ENCODE measurements at regions not wholly inside any gene's neighbourhood (a gene's known extent, or its start where the extent isn't known, plus 50 kb on each side); places are given as distances from the start of the nearest gene placed in this dataset.
"Not testable (repeated sequence)": the region's sequence is repeated elsewhere in the genome, so short reads cannot be mapped to it uniquely, and the experiment has no call there.

DNA sequence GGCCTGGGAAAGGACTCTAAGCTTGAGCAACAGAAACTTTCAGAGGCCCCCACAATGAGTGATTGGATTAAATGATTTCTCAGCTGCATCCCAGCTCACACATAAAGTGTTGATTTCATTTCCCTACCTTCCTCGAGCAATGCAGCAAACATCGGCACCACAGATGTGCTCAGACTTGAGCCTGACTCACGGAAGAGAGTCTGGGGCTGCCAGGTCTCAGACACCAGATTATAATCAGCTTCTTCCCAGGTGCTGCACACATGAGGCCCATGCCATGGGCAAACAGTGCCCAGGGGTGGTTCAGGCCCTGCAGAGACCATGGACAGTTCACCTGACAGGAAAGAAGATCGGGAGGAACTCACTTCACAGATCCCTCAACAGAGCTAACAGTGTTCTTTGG, 226.6 kb upstream of the TENM4 start:
- no peak for DNase-seq

DNA sequence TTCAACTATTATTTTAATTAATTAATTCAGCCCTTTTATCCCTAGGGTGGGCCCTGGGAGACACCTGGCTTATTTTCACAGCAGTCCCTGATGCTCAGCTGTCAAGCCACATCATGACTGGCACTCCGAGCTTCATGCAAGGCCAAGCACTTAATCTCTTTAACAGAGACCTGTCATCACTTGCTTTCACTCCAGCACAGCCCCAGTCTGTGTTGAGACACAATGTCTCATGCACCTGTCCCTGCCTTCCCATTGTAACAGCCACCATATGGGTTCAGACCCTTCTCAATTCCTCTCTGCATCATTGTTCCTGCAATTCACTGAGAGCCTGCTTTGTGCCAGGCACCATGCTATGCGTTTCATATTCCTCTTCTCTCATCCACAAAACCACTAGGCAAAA, 222.2 kb upstream of the TENM4 start:
- DNase-seq = no peak

DNA sequence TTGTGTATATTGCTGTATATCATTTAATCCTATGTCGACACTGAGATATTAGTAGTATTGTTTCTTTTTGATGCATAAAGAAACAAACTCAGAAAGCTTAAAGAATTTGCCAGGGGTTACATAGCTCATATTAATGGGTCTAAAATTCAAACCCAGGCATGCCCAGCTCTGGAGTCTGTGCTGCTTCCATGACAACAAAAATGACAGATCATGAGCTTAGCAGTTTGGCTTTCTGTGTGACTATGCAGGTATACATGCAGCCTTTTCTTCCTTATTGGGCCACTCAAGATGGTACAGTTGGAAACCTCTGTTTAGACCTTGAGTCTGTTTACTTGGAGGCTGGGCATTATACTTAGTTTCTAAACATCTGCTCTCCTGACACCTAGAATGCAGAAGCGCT, 220.5 kb upstream of the TENM4 start:
- no peak for DNase-seq

DNA sequence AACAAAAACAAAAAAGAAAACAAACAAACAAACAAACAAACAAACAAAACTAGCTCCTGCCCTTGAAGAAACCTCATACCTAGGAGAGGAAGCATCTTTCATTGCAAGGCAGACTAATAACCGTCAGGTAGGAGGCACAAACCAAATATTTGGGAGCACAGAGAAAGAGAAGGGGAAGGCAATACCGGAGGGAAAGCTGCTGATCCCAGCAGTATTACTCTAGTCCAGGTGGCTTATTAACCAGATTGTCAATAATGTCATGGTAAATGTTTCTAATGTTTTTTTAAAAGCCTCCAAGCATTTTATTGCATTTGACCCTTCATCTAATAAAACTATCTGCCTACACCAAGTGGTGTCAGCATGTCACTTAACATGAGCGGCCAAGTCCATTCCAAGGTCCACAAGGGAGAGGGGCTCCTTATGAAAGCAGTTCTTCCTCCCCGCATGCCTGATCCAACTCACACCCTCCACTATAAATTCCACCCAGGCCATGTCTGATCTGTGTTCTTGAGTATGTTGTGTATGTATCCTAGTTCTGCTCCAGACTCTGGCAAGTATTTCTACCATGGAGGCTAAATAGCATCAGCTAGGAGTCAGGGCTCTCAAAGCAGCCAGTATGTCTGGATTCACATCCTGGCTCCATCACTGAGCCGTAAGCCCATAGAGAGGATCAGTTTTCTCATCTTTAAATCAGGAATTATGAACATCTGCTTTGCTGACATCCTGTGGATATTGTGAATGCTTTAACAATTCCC, 208.1 kb upstream of the TENM4 start:
- DNase-seq = no peak

DNA sequence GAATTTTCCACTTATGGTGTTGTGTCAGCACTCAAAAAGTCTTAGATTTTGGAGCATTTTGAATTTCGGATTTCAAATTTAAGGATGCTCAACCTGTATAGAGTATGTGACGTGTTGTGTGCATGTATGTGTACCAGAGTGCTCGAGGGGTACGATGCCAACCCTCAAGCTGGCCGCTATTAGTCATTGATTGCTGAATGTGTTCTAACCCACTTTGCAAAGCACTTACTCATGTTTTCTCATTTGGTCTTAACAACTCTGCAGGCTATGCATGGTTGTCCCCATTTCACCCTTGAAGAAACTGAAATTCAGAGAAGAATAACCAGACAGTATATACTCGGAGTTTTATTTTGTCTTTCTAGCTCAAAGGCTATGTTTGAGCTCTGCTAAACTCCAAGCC, 196.4 kb upstream of the TENM4 start:
- no peak for DNase-seq

DNA sequence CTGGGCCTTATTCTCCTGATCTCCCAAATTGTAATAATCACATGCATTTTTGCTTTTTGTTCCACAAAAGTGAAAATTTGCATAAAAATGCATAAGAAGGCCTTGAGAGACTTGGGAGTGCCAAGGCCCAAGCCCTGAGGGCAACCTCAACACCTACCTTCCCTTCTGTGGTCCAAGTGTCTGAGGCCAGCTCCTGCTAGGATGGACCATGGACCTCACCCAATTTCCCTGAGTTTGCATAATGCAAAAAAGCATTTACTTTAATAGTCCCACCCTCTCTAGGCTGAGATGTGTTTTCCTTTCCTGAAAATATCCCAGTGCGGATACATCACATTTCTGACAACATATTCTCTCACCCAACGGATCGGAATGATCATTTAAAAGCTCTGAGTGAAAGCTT, 194.1 kb upstream of the TENM4 start:
- DNase-seq = no peak

DNA sequence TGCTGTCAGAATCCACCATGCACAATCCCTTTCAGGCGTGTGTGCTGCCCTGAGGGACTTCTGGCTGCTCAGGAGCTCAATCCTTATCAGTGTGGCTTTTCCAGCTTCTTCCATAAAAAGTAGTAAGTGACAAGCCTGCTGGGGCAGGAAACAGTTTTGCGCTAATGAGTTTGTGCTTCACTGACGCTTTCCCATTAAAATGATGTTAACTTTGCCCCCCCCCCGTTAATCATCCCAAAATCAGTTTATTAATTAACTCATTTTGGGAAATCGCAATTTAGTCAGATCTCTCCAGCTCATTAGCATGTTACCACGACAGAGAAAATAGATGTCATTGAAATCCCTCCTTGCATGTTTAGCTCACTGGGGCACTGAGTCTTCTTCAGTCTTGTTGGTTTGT, 186.5 kb upstream of the TENM4 start:
- DNase-seq = no peak

DNA sequence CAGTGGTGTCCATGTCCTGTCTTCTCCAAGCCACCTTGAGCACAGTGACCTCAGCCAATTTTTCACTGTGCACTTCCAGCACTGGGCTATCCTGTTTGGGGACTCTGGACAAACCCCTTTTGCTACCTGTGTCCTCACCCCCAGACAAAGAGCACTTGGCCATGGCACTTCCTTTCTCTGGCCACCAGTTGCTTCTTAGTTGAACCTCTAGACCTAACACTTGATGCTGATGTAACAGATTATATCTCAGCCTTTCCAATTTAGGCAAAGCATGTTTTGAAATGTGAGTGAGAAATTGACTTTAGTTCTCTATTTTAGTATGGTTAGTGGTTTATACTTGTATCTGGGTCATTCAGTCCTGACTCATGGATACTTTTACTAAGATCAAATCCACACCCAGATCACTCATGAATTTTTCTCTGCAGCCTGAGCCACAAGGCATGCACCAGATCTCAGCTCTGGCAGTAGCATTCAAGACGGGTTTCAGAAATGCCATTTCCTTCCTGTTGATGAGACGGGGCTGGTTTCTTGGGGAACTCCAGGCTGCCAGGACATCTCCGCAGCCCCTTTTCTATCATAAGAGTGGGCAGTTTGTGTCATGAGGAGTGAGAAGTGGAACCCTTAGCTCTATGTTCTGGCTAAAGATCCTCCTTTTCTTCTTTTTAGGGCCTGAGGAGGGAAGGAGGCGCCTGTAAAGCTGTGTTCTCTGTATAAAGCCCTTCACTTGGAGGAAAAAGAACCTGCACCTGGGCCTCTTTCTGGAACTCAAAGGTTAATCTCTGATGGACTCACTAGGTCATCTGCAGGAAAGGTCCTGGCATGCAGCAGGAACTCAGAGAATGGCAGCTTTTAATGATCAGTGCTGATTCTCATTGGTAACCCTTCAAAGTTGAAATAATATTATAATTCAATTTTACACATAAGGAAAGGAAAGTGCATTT, 185.6 kb upstream of the TENM4 start:
- no peak for DNase-seq

DNA sequence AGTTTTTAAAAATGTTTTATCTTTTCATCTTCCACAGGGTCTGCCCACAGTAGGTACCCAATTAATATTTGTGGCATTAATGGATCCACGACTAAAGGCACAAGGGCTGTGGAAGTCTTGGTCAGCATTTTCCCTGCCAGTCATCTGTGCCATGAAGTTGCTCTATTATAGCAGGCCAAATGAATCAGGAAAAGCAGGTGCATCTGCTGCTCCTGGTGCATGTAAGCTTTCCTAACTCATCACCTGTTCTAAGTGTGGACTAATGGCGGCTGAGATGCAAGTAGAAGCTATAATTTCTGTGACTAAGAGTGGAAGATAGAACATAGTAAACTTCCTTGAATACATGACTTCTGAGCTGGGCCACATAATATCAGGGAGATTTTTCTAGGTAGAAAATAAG, 182.5 kb upstream of the TENM4 start:
- no peak for DNase-seq

DNA sequence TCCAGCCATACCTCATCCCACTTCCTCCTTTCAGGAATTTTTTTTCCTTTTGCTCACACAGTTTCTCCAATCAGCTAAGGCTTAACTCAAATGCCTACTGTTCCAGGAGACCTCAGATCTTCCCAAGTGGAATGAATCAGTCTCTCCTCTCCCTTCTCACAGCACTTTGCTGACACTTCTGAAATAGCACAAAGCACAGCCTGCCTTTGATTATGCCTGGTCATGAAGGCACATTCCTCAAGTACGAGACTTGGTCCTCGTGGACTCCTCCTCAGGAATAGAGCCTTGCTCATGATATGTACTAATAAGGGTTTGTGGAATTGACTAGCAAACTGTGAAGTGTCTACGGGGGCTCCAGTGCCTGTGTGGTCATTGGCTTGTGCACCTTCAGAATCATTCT, 176.7 kb upstream of the TENM4 start:
- DNase-seq = no peak

DNA sequence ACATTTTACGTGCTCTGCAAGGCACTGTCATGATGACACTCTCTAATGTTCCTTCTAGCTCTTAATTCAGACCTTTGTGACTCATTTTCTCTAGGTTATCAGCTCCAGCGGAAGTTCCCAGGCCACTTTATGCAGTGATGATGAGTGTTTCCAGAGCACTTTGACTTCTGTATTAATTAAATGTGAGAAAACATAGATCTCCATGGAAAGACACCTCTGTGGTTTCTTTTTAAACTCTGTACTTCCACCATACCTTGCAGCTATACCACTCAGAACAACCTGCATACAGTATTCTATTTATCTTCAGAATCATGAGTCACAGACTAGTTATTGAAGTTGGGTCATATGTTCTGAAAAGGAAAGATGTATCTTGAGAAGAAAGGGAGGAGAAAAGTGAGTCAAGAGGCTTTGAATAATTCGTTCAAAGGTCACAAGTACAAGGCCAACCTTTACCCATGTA, 175.6 kb upstream of the TENM4 start:
- DNase-seq = no peak

DNA sequence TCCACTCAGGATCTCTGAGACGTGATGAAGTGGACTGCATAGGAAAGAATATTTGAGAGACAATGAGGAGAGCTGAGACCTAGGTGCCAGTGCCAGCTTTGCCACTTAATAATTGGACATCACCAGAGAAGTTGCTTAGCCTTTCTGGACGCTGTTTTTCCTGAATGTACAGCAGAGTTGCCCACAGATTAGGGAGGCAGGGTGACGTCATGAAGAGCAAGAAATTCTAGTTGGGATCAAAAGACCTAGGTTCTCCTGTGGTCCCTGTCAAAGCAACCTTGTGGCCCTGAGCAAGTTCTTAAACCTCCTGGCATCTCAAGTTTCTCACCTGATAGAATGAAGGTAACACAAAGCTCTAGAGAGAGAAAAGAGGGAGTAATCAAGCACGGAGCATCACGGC, 174.6 kb upstream of the TENM4 start:
- no peak for DNase-seq

DNA sequence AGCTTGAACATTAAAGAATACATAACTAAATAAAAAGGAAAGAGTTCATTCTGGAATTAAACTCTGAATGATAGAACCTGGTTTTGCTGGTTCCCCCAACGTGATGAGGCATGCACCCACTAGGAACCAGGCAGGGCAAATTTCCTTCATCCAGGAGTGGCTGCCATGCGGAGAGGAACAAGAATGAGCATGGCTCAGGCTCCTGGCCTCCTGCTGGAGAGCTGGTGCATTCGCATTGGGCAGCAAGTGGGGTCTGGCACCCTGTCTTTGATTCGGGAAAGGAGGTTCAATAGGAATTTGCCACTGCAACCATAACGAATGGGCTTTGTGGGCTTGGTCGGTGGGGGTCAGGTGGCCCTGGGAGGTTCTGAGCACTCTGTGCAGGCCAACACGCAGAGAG, 169.8 kb upstream of the TENM4 start:
- no peak for DNase-seq

DNA sequence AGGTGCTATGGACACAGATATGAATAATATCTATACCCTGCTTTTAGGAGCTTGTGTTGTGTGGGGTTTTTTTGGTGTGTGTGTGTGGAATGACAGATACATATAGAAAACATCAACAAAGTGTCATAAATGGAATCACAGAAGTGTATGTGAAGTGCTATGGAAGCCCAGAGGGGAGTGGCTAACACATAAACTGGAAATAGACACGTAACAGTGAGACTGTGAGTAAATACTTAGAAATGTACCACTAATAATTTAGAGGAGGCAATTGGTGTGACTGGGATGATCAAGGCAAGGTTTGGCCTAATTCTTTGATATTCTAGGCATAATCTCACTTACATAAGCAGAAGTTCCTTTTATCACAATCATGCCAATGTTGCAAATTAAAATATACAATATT, 169.3 kb upstream of the TENM4 start:
- DNase-seq = no peak

DNA sequence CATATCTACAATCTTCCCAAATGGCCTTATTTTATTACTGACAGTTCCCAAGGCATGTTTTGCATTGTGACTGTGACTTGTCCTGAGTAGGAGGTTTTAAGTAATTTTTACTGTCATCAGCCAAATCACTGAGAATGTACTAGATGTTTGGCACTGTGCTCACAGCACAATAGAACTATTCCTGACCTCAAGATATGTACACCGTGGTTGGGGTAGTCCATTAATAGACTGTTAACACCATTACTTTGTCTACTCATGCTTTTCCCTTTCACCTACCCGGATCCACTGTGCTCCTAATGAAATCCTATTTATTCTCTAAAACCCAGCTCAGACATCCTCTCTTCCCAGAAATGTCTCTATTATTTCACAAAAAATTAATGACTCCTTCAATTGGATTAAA, 168.7 kb upstream of the TENM4 start:
- DNase-seq = no peak

DNA sequence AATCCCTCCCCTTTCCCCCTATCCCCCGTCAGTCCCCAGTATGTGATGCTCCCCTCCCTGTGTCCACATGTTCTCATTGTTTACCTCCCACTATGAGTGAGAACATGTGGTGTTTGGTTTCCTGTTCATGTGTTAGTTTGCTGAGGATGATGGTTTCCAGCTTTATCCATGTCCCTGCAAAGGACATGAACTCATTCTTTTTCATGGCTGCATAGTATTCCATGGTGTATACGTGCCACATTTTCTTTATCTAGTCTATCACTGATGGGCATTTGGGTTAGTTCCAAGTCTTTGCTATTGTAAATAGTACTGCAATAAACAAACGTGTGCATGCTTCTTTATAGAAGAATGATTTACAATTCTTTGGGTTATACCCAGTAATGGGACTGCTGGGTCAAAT, 165.6 kb upstream of the TENM4 start:
- not testable (repeated sequence) for DNase-seq

DNA sequence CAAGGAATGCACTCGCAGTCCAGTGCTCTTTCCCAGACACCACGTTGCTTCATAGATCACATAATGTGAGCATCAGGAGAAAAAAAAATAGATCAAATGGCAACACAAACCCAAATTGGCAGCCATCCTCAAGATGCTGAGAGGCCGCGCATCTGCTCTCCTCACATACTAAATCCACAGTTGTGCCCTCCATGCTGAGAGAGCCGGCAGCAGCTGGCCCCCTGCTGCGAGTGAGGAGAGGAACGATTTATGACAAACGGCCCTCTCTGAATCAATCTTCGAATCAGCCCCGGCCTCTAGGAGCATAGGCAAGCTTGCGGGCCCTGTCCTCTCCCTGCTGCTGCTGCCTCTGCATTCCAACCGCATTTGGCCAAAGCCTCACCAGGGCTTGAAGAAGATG, 159.9 kb upstream of the TENM4 start:
- no peak for DNase-seq

DNA sequence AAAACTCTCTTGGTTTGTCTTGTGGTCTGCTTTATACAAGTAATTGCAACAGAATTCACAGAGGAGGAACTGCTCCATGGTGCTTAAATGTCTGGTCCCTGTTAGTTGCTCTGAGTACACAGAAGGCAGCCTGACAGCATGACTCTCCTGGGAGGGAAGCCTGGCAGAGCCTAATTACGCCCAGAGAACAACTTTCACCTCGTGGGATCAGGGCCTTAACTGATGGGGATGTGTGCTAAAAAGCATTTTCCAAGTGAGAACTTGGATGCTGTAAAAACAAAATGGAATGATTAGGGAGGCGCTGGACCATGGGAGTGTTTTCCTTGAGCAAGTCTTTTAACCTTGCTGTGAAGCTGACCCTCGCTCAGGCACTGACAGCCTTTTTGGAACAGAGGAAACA, 154.0 kb upstream of the TENM4 start:
- DNase-seq = no peak

DNA sequence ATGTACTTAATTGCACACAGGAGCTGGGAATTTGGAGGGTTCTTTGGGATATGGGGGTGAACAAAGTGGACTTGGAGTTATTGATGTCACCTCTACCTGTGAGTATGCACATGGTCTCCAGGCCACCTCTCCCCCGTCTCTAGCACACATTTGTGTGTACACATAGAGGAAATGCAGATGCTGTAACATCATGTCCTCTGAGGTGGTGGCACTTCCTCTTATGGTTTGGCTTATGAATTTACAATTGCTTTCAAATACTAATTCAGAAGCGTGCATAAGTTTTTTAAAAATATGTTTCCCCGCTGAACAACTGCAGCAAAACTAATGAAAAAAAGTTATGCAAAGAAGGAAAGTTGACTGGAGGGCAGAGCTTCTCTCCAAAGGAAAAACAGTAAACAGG, 152.0 kb upstream of the TENM4 start:
- no peak for DNase-seq

DNA sequence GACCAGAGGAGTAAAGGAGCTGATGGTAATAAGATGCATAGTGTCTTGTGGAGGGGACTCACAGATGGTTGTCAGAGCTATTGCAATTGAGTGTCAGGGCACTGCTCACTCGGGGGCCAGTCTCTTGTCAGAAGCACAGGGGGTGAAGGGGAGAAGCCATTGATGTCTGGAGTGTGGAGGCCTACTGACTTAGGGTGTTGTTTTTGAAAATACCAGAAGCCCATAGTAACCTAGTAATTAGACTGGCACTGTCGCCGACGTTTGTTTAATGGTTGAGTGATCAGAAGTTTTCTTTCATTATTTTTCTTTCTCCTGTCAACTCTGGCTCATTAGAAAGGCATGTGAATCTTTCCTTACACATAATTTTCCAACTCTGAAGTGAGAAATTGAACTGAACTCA, 151.6 kb upstream of the TENM4 start:
- DNase-seq = no peak

DNA sequence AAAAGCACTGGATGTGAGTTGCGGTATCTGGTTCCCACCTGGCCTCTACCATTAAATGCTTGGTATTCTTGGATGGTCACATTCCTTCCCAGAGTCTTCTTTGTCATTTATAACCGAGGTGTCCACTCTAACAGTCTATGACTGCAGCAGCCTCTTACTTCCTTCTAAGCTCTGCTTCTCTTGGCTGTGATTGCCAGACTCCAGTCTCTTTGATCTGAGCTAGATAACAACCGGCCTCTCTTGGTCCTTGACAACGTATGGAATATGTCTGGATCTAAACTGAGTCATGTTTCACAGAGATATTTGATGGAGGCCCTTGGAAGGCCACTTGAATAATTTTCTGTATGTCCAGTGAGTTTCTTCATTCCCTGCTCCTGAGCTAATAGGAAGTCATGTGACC, 141.6 kb upstream of the TENM4 start:
- DNase-seq = no peak

DNA sequence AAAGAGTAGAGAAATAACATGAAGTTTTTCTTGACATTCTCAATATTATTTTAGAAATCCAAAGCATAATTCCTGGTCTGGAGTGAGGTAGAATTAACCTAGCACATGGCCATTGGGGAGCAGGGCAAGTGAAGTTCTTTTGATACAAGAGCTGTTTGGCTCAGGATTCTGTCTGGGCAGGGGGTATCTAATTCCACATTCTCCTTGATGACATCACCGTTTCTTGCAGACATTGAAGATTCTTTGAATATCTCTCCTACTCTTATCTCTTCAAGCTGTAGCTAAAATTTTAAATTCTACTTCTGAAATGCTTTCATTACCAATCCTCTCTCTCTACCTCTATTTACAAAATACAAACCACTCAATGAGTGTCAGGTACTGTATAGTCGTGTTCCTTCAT, 138.2 kb upstream of the TENM4 start:
- no peak for DNase-seq

DNA sequence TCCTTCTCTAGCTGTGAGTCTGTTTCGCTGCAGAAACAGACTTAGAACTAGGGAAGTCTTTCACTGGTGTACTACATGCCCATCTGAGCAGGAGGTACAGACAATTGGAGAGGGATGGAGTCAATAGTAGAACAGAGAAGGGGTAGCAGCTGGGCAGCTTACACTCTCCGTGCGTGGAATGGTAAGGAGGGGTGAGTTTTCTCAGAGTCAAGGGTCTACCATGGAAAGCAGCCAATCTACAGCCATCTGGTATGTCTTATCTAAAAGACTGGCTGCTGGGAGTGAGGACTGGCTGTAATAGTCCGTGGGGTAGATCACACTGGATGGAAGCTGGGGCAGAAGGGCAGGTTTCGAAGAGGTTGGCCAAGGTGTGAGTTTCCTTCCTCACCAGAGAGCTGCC, 137.3 kb upstream of the TENM4 start:
- DNase-seq = no peak

DNA sequence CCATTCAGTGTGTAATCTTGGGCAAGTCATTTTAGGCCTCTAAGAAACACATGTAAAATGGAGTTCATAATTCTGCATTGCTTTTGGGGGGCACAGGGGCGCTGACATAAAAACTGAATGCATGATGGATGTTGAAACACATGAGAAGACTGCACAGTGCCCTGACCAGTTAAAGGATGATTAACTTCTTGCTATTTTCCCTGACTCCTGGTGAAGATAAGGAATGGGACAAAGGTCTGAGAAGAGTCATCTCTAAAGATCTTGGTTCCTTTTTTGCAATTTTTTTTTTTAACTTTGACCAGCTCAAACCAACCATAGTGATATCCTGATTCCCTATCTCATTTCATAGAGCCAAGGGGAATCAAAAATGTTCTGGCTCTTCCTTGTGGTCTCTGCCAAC, 134.9 kb upstream of the TENM4 start:
- no peak for DNase-seq
